H9 (cell line): ENCODE measurements at regions not wholly inside any gene's neighbourhood (a gene's known extent, or its start where the extent isn't known, plus 50 kb on each side); places are given as distances from the start of the nearest gene placed in this dataset.

ENCODE experiments used
- DNase-seq: peaks from one replicate; pipeline ENCODE4 v3.0.0-alpha.2; 2017
- H2AFZ ChIP-seq: one replicate; pipeline ENCODE4 v1.6.1; 2013; ENCODE audit warnings: mild to moderate bottlenecking, low read length, control low read depth, moderate library complexity
- H2AK5ac ChIP-seq: 2 replicates; pipeline ENCODE4 v1.6.1; 2013; ENCODE audit warnings: low read length, control low read depth, mixed read lengths; ENCODE audit not compliant: insufficient read length
- H2BK120ac ChIP-seq: one replicate; pipeline ENCODE4 v1.6.1; 2013; ENCODE audit warnings: low read depth, mild to moderate bottlenecking, low read length, control low read depth, inconsistent platforms; ENCODE audit not compliant: poor library complexity, severe bottlenecking
- H2BK12ac ChIP-seq: 2 replicates; pipeline ENCODE4 v1.6.1; 2013; ENCODE audit warnings: low read length, control low read depth, mixed read lengths, low read depth; ENCODE audit not compliant: insufficient read length
- H2BK15ac ChIP-seq: 2 replicates; pipeline ENCODE4 v1.6.1; 2013; ENCODE audit warnings: low read depth, low read length, control low read depth
- H2BK20ac ChIP-seq: one replicate; pipeline ENCODE4 v1.6.1; 2013; ENCODE audit warnings: low read depth, mild to moderate bottlenecking, low read length, control low read depth, inconsistent platforms; ENCODE audit not compliant: poor library complexity, severe bottlenecking
- H2BK5ac ChIP-seq: 2 replicates; pipeline ENCODE4 v1.6.1; 2013; ENCODE audit warnings: low read length, control low read depth, mixed read lengths; ENCODE audit not compliant: insufficient read length
- H3K14ac ChIP-seq: 2 replicates; pipeline ENCODE4 v1.6.1; 2013; ENCODE audit warnings: low read length, control low read depth; ENCODE audit not compliant: insufficient read depth
- H3K18ac ChIP-seq: 2 replicates; pipeline ENCODE4 v1.6.1; 2013; ENCODE audit warnings: low read depth, mild to moderate bottlenecking, mixed read lengths, low read length, control low read depth; ENCODE audit not compliant: insufficient read length
- H3K23ac ChIP-seq: 2 replicates; pipeline ENCODE4 v1.6.1; 2013; ENCODE audit warnings: low read length, control low read depth, mixed read lengths, low read depth; ENCODE audit not compliant: insufficient read length
- H3K23me2 ChIP-seq: 2 replicates; pipeline ENCODE4 v1.6.1; 2013; ENCODE audit warnings: low read depth, mild to moderate bottlenecking, mixed read lengths, low read length, control low read depth; ENCODE audit not compliant: insufficient read length, poor library complexity, severe bottlenecking
- H3K27ac ChIP-seq: 2 replicates; pipeline ENCODE4 v1.5.1; 2013; ENCODE audit warnings: low read length, control low read depth, mixed read lengths, low read depth; ENCODE audit not compliant: insufficient read length
- H3K27me3 ChIP-seq: 2 replicates; pipeline ENCODE4 v1.6.1; 2013; ENCODE audit warnings: low read length, control low read depth, inconsistent platforms; ENCODE audit not compliant: insufficient read depth
- H3K4ac ChIP-seq: 2 replicates; pipeline ENCODE4 v1.6.1; 2013; ENCODE audit warnings: low read depth, mild to moderate bottlenecking, control low read depth, inconsistent platforms, low read length, moderate library complexity
- H3K4me1 ChIP-seq: 2 replicates; pipeline ENCODE4 v1.6.1; 2013; ENCODE audit warnings: low read length, control low read depth, inconsistent platforms; ENCODE audit not compliant: insufficient read depth
- H3K4me2 ChIP-seq: 2 replicates; pipeline ENCODE4 v1.6.1; 2013; ENCODE audit warnings: low read length, control low read depth, mixed read lengths; ENCODE audit not compliant: insufficient read length, insufficient read depth
- H3K56ac ChIP-seq: 2 replicates; pipeline ENCODE4 v1.6.1; 2013; ENCODE audit warnings: low read depth, mild to moderate bottlenecking, mixed read lengths, low read length, control low read depth; ENCODE audit not compliant: insufficient read length
- H3K79me1 ChIP-seq: 2 replicates; pipeline ENCODE4 v1.6.1; 2013; ENCODE audit warnings: low read depth, mild to moderate bottlenecking, moderate library complexity, low read length, control low read depth, inconsistent platforms; ENCODE audit not compliant: insufficient read depth, poor library complexity, severe bottlenecking
- H3K79me2 ChIP-seq: 2 replicates; pipeline ENCODE4 v1.6.1; 2013; ENCODE audit warnings: low read length, control low read depth, inconsistent platforms; ENCODE audit not compliant: insufficient read depth
- H3K9ac ChIP-seq: 2 replicates; pipeline ENCODE4 v1.6.1; 2013; ENCODE audit warnings: low read length, control low read depth, mixed read lengths; ENCODE audit not compliant: insufficient read length; ENCODE audit errors: extremely low read depth
- H3K9me3 ChIP-seq: one replicate; pipeline ENCODE4 v1.6.1; 2013; ENCODE audit warnings: low read depth, low read length, inconsistent platforms; ENCODE audit not compliant: control insufficient read depth
- H3T11ph ChIP-seq: one replicate; pipeline ENCODE4 v1.6.1; 2013; ENCODE audit warnings: mild to moderate bottlenecking, low read length, control low read depth, inconsistent platforms
- H4K20me1 ChIP-seq: one replicate; pipeline ENCODE4 v1.6.1; 2013; ENCODE audit not compliant: control insufficient read depth, insufficient read length, insufficient read depth
- H4K5ac ChIP-seq: 2 replicates; pipeline ENCODE4 v1.6.1; 2013; ENCODE audit warnings: low read depth, mild to moderate bottlenecking, mixed read lengths, low read length, control low read depth; ENCODE audit not compliant: insufficient read length
- H4K8ac ChIP-seq: replicated peaks from 2 replicates; pipeline ENCODE4 v1.6.1; 2013; ENCODE audit warnings: low read length, control low read depth, mixed read lengths, low read depth; ENCODE audit not compliant: insufficient read length
- H4K91ac ChIP-seq: 2 replicates; pipeline ENCODE4 v1.6.1; 2013; ENCODE audit warnings: low read depth, mild to moderate bottlenecking, moderate library complexity, mixed read lengths, low read length, control low read depth; ENCODE audit not compliant: insufficient read length
- H3K27ac Mint-ChIP-seq, 3 experiments: 2 replicates in 2 of 3; 3 replicates in 1 of 3; pipeline ENCODE4 v1.8.0; 2020 to 2021; ENCODE audit warnings: mixed read lengths in 3 of 3, mild to moderate bottlenecking in 1 of 3, moderate library complexity in 1 of 3
- H3K27me3 Mint-ChIP-seq: 2 replicates; pipeline ENCODE4 v1.8.0; 2021; ENCODE audit warnings: low read depth, mild to moderate bottlenecking, moderate library complexity, mixed read lengths
- H3K36me3 Mint-ChIP-seq, 3 experiments: 2 replicates in 2 of 3; 3 replicates in 1 of 3; pipeline ENCODE4 v1.8.0; 2020 to 2021; ENCODE audit warnings: low read depth in 3 of 3, mixed read lengths in 3 of 3; ENCODE audit not compliant: insufficient read depth in 1 of 3
- H3K4me1 Mint-ChIP-seq, 2 experiments: 2 replicates each; pipeline ENCODE4 v1.8.0; 2020; ENCODE audit warnings: mixed read lengths in 2 of 2
- H3K4me3 Mint-ChIP-seq, 2 experiments: 2 replicates in 1 of 2; 3 replicates in 1 of 2; pipeline ENCODE4 v1.8.0; 2020 to 2021; ENCODE audit warnings: mild to moderate bottlenecking in 2 of 2, mixed read lengths in 2 of 2, moderate library complexity in 1 of 2
- H3K9me3 Mint-ChIP-seq, 2 experiments: 2 replicates in 1 of 2; 3 replicates in 1 of 2; pipeline ENCODE4 v1.8.0; 2020; ENCODE audit warnings: mild to moderate bottlenecking in 2 of 2, mixed read lengths in 2 of 2, moderate library complexity in 1 of 2
- WGBS: extraction: QIAGEN DNeasy Blood & Tissue Kit; methylation state at CpG from one replicate; pipeline ENCODE4 v1.1.7; 2013; ENCODE audit warnings: missing lambda C conversion rate, low lambda C conversion rate, mixed read lengths; ENCODE audit not compliant: insufficient read length; ENCODE audit errors: extremely low coverage; 5-methylcytosine and 5-hydroxymethylcytosine counted together
- TF ChIP-seq, protein P1 (sequence below): fragments of 200-600 bp; sonication (generic); conservative IDR thresholded peaks from 3 replicates; pipeline ENCODE4 v1.8.0; 2021; ENCODE audit warnings: antibody characterized with exemption, mild to moderate bottlenecking

DNA sequence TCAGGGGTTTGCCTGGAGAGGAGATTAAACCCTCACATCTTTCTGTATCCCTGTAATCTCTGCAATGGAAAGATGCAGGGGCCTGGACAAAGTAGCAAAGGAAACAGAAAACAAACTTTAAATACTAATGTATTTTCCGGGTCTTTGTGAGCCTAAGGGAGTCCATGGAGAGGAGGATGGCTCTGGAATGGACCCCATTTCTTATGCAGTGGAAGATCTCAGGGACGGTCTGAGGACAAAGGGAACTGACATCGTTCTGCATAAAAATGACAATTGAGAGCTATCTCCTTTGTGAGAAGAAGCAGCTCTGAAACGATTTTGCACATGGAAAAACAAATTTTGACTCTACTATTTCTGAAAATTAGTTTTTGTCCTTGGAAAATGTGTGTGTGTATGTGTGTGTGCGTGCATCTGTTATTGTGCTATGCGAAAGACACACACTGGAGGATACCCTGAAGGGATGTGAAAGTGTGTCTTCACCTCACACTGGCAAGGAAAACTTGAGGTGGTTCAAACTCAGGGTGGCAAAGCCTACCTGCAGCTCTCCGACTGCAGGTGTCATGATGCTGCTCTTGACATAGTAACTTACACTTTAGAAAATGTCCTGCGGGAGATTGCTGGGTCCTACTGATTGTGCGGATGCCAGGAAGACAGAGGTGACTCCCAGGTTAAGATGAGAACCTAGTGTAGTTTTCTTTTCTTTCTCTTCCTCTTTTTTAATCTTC lies 126.4 kb upstream of the JADE1 start:
- Histone ChIP-seq H2AFZ (no peak overlapping the region), H3K27ac (peak overlapping the region; percentile 100), H2BK20ac (no peak overlapping the region), H2BK5ac (peak overlapping the region; percentile 95), H3T11ph (no peak overlapping the region), H4K91ac (no peak overlapping the region), H2BK120ac (no peak overlapping the region), H2BK15ac (no peak overlapping the region), H4K20me1 (no peaks in the 10 kb centered on the region), H2AK5ac (peak overlapping the region; percentile 96), H3K23me2 (no peaks in the 10 kb centered on the region), H3K9ac (peak overlapping the region; percentile 45), H3K9me3 (no peaks in the 10 kb centered on the region), H3K18ac (peak overlapping the region; percentile 70), H3K4ac (no peak overlapping the region), H3K14ac (no peak overlapping the region), H3K4me1 (peaks cover 3% of the 10 kb centered on the region; the same call in 1 of the 2 replicates), H3K79me2 (no peaks in the 10 kb centered on the region), H3K79me1 (no peaks in the 10 kb centered on the region), H4K5ac (peak overlapping the region; percentile 80), H3K56ac (peak overlapping the region; percentile 98), H4K8ac (peak overlapping the region; percentile 96), H3K23ac (no peak overlapping the region), H2BK12ac (peak overlapping the region; percentile 45), H3K4me2 (peak overlapping the region; percentile 94), H3K27me3 (no peaks in the 10 kb centered on the region)
- Mint-ChIP-seq H3K4me3 (peak overlapping the region; percentile 27 to 52), H3K9me3 (peaks cover 11 to 20% of the 10 kb centered on the region in 2 experiments; a peak in 4 of 5 replicates), H3K36me3 (peaks cover 5 to 27% (median 13%) of the 10 kb centered on the region in 3 experiments; a peak in 6 of 7 replicates), H3K27ac (peak overlapping the region; percentile 78 to 98 (median 97)), H3K4me1 (peaks cover 45 to 51% of the 10 kb centered on the region in 2 experiments), H3K27me3 (no peaks in the 10 kb centered on the region; the same call in 1 of the 2 replicates)
- TF ChIP-seq, protein P1, sequence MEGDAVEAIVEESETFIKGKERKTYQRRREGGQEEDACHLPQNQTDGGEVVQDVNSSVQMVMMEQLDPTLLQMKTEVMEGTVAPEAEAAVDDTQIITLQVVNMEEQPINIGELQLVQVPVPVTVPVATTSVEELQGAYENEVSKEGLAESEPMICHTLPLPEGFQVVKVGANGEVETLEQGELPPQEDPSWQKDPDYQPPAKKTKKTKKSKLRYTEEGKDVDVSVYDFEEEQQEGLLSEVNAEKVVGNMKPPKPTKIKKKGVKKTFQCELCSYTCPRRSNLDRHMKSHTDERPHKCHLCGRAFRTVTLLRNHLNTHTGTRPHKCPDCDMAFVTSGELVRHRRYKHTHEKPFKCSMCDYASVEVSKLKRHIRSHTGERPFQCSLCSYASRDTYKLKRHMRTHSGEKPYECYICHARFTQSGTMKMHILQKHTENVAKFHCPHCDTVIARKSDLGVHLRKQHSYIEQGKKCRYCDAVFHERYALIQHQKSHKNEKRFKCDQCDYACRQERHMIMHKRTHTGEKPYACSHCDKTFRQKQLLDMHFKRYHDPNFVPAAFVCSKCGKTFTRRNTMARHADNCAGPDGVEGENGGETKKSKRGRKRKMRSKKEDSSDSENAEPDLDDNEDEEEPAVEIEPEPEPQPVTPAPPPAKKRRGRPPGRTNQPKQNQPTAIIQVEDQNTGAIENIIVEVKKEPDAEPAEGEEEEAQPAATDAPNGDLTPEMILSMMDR, result no peak
- DNase-seq, result peak; percentile 63
- no CpG with 5 or more reads among the region's 9 CpGs for WGBS
